H54 (cell line): ENCODE measurements at regions not wholly inside any gene's neighbourhood (a gene's known extent, or its start where the extent isn't known, plus 50 kb on each side); places are given as distances from the start of the nearest gene placed in this dataset.
"Not testable (repeated sequence)": the region's sequence is repeated elsewhere in the genome, so short reads cannot be mapped to it uniquely, and the experiment has no call there.

ENCODE experiments used
- DNase-seq: peaks from one replicate; pipeline ENCODE4 v3.0.0; 2011; ENCODE audit warnings: low spot score, mixed read lengths; ENCODE audit not compliant: insufficient read length
- FAIRE-seq: peaks from 3 replicates; lab custom pipeline; 2011; peaks lifted over from hg19 to GRCh38; lab: Jason Lieb, UNC
- POLR2A ChIP-seq: IDR thresholded peaks from 2 replicates; pipeline ENCODE4 v1.6.1; 2011; ENCODE audit warnings: low read depth, mild to moderate bottlenecking, low read length

DNA sequence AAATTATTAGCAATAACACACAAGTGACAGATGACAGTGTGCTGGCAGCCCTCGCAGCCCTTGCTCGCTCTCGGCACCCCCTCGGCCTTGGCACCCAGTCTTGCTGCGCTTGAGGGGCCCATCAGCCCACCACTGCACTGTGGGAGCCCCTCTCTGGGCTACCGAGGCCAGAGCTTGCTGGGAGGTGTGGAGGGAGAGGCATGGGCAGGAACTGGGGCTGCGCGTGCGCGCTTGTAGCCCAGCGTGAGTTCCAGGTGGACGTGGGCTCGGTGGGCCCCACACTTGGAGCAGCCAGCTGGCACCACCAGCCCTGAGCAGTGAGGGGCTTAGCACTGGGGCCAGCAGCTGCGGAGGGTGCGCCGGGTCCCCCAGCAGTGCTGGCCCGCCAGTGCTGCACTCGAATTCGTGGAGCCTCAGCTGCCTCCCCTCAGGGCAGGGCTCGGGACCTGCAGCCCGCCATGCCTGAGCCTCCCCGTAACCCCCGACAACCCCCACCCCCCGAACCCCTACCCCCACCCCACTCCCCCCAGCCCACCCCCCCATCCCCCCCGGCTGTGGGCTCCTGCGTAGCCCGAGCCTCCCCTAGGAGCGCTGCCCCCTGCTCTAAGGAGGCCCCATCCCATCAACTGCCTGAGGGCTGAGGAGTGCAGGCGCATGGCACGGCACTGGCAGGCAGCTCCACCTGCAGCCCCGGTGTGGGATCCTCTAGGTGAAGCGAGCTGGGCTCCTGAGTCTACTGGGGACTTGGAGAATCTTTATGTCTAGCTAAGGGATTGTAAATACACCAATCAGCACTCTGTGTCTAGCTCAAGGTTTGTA lies 240.9 kb downstream of the TRIM36 start:
- DNase-seq: no peak
- no peak for FAIRE-seq
- no peak for TF ChIP-seq POLR2A

DNA sequence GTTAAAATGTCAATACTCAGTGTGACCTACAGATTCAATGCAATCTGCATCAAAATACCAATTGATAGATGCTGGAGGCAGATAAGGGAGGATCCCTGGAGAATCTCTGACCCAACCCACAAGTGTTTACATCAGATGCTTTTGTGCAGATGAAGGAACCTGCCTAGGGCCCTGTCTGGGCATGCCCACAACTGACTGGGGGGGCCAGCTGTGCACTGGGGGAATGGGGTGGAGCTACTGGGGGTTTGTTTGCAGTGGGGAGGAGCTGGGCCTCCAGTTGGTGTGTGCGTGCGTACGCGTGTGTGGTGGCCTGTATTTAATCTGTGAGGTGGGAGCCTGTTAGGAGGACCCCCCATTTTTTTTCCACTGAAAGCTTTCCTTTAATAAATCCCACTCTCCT lies 244.9 kb downstream of the TRIM36 start:
- FAIRE-seq (no peak), DNase-seq (no peak)
- TF ChIP-seq POLR2A: no peak

DNA sequence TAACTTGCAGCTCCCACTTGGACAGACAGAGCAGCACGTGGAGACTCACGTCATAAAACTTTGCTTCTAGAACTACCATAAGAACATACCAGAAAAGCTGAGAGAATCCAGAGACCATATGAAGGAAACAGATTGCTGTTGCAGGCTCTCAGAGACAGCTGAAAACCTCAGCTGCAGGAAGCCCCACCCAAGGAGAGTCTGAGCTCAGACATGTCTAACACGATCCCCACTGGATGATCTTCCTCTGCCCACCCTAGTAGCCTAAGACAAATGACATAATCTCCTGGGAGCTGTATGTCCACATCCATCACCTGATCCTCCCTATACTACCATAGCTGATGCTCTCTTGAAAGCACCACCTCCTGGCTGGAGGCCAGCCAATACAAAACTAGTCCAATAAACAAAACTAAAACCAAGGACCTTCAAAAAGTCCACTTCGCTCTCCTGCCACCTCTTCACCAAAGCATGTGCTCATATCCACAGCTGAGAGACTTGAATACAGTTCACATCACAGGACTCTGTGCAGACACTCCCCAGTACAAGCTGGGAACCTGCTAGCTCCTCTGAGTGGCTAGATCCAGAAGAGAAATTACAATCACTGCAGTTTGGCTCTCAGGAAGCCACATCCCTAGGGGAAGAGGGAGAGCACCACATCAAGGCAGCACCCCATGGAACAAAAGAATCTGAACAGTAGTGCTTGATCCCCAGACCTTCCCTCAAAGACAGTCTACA lies 257.4 kb downstream of the TRIM36 start:
- no peak for TF ChIP-seq POLR2A
- no peak for FAIRE-seq

DNA sequence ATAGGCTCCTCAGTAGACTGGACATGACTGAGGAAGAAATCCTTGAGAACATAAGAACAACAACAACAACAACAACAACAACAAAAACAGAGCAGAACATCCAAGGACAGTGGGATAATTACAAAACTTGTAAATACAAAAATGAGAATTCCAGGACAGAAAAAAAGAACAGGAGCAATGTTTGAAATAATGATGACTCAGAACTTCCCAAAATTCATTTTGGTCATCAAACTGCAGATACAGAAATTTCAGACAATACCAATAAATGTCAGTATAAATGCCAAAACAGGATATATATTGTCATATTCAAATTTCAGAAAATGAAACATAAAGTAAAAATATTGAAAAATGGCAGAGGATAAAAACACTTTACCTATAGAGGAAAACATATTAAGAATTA lies 259.0 kb downstream of the TRIM36 start:
- no peak for DNase-seq
- no peak for TF ChIP-seq POLR2A
- FAIRE-seq: no peak

More for the DNA sequence above, 257.4 kb downstream of the TRIM36 start:
- no peak for DNase-seq

DNA sequence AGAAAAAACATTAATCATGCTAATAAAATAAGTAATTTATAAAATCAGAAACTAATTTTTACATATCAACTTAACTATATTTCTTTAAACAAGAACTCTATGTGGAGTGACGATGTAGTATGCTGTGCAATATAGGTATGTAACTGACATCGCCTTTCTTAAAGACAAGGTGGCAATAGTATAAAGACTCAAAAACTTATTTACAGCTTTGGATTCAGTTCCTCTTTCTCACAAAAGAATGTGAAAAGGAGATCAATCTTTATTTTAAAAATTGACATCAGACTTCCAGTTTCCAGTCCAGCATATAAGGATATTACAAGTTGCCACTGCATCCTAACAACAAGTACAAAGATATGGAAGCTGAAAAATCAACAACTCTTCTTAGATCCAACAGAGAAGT lies 260.3 kb downstream of the TRIM36 start:
- TF ChIP-seq POLR2A: no peak
- DNase-seq (no peak), FAIRE-seq (no peak)

DNA sequence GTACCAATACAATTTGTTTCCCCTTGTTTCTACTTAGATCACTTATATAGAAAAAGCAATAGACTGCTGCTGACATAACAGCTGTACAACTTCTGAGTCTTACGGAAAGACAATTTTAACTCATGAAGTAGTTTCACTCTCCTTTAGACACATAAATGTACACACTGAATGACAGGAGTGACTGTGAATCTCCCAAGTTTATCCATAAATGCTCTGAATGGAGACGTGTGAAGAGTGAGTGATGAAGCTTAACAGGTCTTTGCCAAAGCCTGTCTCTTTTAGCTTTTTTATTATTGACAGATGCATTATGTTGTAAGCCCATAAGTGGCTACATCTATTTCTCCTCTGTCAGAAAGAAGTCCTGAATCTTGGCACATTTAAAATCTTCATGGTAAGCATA lies 265.9 kb downstream of the TRIM36 start:
- no peak for TF ChIP-seq POLR2A
- DNase-seq (no peak), FAIRE-seq (no peak)

DNA sequence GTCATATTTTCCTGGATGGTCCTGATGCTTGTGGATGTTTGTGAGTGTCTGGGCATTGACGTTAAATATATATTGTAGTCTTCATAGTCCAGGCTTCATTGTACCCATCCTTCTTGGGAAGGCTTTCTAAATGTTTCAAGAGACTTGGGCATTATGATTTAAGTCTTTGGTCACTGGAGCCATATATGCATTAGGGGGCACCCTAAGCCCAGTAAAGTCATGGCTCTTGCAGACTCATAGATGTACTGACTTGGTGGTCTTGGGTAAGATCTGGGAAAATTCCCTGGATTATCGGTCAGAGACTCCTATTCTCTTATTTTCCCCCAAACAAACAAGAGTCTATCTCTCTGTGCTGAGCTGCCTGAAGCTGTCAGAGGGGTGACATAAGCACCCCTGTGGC lies 271.1 kb downstream of the TRIM36 start:
- DNase-seq (no peak), FAIRE-seq (no peak)
- no peak for TF ChIP-seq POLR2A

DNA sequence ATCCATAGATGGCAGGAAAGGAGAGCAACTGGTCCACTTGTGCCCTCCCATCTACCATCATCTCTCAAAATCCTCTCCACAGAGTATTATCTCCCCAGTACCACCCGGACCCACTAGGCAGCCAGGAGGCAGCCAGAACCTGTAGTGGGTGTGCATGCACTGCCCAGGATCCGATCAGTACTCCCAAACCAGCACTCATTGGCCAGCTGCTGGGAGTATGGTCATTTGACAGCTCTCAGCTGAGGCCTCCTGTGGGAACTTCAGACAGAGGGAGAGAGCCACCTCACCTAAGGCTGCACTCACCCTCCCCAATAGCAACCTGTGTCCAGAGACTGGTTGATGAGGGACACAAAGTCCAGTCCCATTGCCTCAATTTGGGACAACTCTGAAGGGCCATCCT lies 286.0 kb downstream of the TRIM36 start:
- TF ChIP-seq POLR2A: no peak
- no peak for FAIRE-seq
- DNase-seq: no peak

DNA sequence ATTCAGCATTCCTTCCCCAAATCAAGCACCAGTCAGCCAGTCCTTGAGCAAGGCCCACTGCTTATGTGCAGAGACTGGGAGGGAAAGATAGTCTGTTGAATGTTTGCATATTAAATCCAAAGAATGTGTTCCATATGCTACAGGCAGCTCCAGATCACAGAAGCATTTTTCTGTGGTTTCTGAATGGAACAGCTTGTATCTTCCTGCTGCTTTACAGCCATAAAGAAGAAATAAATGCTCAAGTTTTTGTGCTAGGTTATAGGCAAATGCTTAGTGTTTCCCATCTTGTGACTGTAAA lies 310.3 kb downstream of the TRIM36 start:
- TF ChIP-seq POLR2A: no peak
- FAIRE-seq (no peak), DNase-seq (no peak)

DNA sequence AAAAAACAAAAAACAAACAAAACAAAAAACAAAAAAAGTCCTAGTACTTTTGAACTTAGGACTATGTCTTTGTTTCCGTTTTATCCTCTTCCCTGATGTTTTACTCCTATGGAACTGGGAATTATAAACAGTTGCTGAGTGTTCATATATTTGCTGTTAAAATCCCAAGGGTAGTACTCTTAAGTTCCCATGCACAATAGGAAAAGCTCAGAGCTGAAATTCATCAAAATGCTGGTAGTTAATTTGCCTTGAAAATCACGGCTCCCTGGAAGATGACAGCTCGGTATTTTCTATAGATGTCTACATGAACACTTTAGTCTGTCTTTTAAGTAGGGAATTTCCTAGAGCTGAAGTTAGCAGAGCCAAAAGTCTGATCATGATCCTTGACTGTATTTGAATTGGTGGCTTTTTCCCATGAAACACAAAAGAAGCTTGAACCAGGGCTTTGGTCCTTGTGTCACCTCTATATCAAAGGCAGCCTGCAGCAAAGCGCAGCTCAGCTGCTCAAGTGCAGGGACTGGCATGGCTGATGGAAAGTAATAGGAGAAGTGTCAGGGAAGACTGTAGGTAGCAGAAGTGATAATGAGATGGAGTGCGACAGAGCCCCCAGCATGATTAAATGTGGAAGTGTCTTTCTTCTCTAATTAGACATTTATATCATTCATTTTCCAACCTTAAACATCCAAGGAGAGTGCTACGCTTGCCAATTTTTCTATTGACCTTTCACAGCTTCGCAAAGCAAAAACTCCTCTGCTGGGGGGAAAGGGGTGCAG lies 310.9 kb downstream of the TRIM36 start:
- no peak for TF ChIP-seq POLR2A
- DNase-seq (no peak), FAIRE-seq (no peak)

DNA sequence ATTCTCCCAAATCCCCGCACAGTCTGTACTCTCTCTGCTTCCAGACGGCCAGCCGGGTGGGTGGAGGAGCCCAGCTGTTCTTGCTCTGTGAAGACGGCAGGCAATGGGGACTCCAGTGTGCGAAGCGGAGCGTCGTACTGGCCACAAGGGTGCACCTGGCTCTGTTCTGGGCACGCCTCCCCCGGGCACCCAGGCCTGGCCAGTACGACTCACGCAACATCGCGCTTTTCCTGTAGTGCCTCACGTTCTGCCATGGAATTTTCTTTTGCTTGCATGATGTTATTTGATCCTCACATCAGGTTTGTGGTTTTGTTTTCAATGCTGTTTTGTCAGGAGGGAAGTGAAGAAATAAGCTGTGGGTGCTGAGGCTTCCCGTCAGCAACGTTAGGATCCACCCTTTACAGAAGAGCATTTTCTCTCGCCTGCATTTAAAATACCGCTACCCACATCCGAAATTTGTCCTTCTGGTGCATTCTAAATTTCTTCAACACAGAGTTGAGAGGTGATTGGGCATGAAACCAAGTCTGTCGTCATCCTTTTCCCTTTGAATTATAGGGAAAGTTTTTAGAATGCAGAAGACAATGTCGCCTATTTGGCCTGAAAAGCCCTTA lies 311.7 kb downstream of the TRIM36 start:
- FAIRE-seq (no peak), DNase-seq (no peak)
- TF ChIP-seq POLR2A: no peak

DNA sequence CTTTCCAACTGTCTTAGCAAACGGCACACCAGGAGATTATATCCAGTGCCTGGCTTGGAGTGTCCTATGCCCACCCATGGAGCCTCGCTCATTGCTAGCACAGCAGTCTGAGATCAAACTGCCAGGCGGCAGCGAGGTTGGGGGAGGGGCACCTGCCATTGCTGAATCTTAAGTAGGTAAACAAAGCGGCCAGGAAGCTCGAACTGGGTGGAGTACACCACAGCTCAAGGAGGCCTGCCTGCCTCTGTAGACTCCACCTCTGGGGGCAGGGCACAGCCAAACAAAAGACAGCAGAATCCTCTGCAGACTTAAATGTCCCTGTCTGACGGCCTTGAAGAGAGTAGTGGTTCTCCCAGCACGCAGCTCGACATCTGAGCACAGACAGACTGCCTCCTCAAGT lies 325.0 kb downstream of the TRIM36 start:
- FAIRE-seq, DNase-seq: not testable (repeated sequence)

DNA sequence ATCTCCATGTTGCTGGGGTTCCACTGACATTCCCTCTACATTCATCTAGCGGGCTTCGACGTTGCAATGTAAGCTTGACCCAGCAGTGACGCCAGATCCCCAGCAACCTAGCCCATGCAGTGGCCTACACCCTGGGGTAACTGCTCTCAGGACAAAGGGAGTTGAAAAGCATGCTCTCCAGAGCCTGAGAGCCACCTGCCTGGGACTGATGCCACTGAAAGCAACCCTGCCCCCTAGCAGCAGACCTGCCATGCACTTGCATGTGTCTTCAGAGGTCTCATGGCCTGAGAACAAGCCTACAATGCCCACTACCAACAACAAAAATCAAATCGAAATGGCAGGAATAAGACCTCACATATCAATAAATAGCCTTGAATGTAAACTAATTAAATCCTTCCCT lies 330.3 kb downstream of the TRIM36 start:
- FAIRE-seq (no peak), DNase-seq (no peak)
- TF ChIP-seq POLR2A: no peak

DNA sequence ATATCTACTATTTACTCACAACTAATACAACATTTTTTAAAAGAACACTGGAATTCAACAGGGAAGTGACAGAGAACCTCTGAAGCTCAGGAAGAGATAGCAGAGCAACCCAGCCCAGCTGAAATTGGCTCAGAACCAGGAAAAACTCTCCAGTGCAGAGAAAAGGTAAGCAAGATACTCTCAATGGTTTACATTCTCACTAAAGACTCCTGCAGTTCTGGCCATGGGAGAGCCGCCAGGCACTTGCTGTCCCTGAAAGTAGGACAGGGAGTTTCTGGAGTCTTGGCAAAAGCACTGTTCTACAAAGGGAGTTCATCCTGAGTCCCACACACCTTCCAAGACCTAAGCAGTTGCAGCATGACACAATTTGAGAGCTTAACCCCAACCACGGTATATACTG lies 330.8 kb downstream of the TRIM36 start:
- no peak for TF ChIP-seq POLR2A
- FAIRE-seq: no peak
- DNase-seq: no peak
